ENCODE measurements at regions not wholly inside any gene's neighbourhood (a gene's known extent, or its start where the extent isn't known, plus 50 kb on each side); places are given as distances from the start of the nearest gene placed in this dataset.

DNA sequence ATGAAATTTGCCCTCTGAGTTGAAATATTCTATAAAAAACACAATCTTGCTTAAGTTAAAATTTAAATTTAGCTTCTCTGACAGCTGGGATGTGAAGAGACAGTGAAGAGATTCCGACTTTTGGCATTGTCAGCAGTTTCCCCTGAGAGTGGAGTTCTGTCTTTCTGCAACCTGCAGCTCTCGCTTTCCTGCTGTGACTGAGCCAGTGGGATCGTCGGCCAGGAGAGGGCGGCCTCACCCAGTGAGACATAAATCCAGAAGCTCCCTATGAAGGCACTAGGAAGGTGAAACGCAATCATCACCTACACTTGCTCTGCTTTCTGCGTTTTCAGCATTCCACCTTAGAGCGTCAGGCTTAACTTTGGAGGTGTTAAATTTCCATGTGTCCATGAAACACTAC, 75.4 kb upstream of the HNMT start:
- TF ChIP-seq, protein P1, sequence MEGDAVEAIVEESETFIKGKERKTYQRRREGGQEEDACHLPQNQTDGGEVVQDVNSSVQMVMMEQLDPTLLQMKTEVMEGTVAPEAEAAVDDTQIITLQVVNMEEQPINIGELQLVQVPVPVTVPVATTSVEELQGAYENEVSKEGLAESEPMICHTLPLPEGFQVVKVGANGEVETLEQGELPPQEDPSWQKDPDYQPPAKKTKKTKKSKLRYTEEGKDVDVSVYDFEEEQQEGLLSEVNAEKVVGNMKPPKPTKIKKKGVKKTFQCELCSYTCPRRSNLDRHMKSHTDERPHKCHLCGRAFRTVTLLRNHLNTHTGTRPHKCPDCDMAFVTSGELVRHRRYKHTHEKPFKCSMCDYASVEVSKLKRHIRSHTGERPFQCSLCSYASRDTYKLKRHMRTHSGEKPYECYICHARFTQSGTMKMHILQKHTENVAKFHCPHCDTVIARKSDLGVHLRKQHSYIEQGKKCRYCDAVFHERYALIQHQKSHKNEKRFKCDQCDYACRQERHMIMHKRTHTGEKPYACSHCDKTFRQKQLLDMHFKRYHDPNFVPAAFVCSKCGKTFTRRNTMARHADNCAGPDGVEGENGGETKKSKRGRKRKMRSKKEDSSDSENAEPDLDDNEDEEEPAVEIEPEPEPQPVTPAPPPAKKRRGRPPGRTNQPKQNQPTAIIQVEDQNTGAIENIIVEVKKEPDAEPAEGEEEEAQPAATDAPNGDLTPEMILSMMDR (IDR thresholded peaks at IDR 0.05): peak; percentile 36 to 59 (median 51)
- TF ChIP-seq POLR2A (IDR thresholded peaks at IDR 0.05): no peak

All from right lobe of liver (tissue), 4 donors.